Liver (tissue), 8 donors: ENCODE measurements at regions not wholly inside any gene's neighbourhood (a gene's known extent, or its start where the extent isn't known, plus 50 kb on each side); places are given as distances from the start of the nearest gene placed in this dataset.

ENCODE experiments used
- DNase-seq: peaks from one replicate; pipeline ENCODE4 v3.0.0-alpha.2; 2017; ENCODE audit warnings: low spot score
- H3K27ac ChIP-seq, 2 donors: one replicate each; pipeline ENCODE4 v1.7.0; 2013; ENCODE audit warnings: inconsistent platforms in 2 of 2, low read length in 2 of 2, control low read depth in 1 of 2, low read depth in 1 of 2, mild to moderate bottlenecking in 1 of 2
- H3K27me3 ChIP-seq, 4 donors: one replicate each; pipeline versions ENCODE4 v1.6.1 to v1.7.0; 2013; ENCODE audit warnings: low read length in 3 of 4, inconsistent platforms in 1 of 4, mild to moderate bottlenecking in 1 of 4, moderate library complexity in 1 of 4; ENCODE audit not compliant: control insufficient read depth in 4 of 4, insufficient read depth in 4 of 4
- H3K36me3 ChIP-seq, 4 donors: one replicate each; pipeline versions ENCODE4 v1.6.1 to v1.7.0; 2013; ENCODE audit warnings: low read length in 3 of 4, mild to moderate bottlenecking in 3 of 4, low read depth in 1 of 4, moderate library complexity in 1 of 4; ENCODE audit not compliant: control insufficient read depth in 4 of 4, insufficient read depth in 3 of 4
- H3K4me1 ChIP-seq, 4 donors: one replicate each; pipeline versions ENCODE4 v1.6.1 to v1.7.0; 2013; ENCODE audit warnings: low read length in 3 of 4, mild to moderate bottlenecking in 3 of 4, moderate library complexity in 1 of 4; ENCODE audit not compliant: control insufficient read depth in 4 of 4, insufficient read depth in 4 of 4
- H3K4me3 ChIP-seq, 3 donors: one replicate each; pipeline versions ENCODE4 v1.6.1 to v1.7.0; 2013; ENCODE audit warnings: low read length in 3 of 3, control low read depth in 1 of 3, low read depth in 1 of 3, mild to moderate bottlenecking in 1 of 3
- H3K9ac ChIP-seq, 2 donors: one replicate each; pipeline ENCODE4 v1.7.0; 2013; ENCODE audit warnings: low read length in 2 of 2, mild to moderate bottlenecking in 2 of 2, moderate library complexity in 2 of 2, control low read depth in 1 of 2, low read depth in 1 of 2
- H3K9me3 ChIP-seq, 4 donors: one replicate each; pipeline versions ENCODE4 v1.6.1 to v1.7.0; 2013; ENCODE audit warnings: low read length in 3 of 4; ENCODE audit not compliant: control insufficient read depth in 4 of 4
- ATF3 ChIP-seq: IDR thresholded peaks from 2 replicates; pipeline ENCODE4 v1.6.1; 2016; ENCODE audit warnings: antibody characterized with exemption
- CTCF ChIP-seq: fragments of 150-350 bp; IDR thresholded peaks from 2 replicates; pipeline ENCODE4 v1.5.1; 2017; ENCODE audit warnings: improper control_type of control experiment, low read depth, low read length; ENCODE audit not compliant: missing input control
- EGR1 ChIP-seq, 2 donors: IDR thresholded peaks; 2 replicates each; pipeline ENCODE4 v1.6.1; 2016 to 2018; ENCODE audit warnings: antibody characterized with exemption in 2 of 2, low read depth in 2 of 2
- FOXA1 ChIP-seq: IDR thresholded peaks from 2 replicates; pipeline ENCODE4 v1.6.1; 2016; ENCODE audit warnings: antibody characterized with exemption
- FOXA2 ChIP-seq: IDR thresholded peaks from 2 replicates; pipeline ENCODE4 v1.6.1; 2016; ENCODE audit warnings: antibody characterized with exemption
- GABPA ChIP-seq, 2 donors: IDR thresholded peaks in 1 of 2; conservative IDR thresholded peaks in 1 of 2; 2 replicates each; pipeline ENCODE4 v1.6.1; 2016; ENCODE audit warnings: antibody characterized with exemption in 2 of 2, mild to moderate bottlenecking in 1 of 2, moderate library complexity in 1 of 2
- HNF4A ChIP-seq, 2 donors: conservative IDR thresholded peaks; 2 replicates each; pipeline ENCODE4 v1.6.1; 2016; ENCODE audit warnings: antibody characterized with exemption in 2 of 2, mild to moderate bottlenecking in 2 of 2
- HNF4G ChIP-seq: IDR thresholded peaks from 2 replicates; pipeline ENCODE4 v1.6.1; 2016; ENCODE audit warnings: antibody characterized with exemption
- MAX ChIP-seq: IDR thresholded peaks from 2 replicates; pipeline ENCODE4 v1.6.1; 2016; ENCODE audit warnings: antibody characterized with exemption
- RAD21 ChIP-seq, 2 donors: IDR thresholded peaks; 2 replicates each; pipeline ENCODE4 v1.6.1; 2016; ENCODE audit warnings: antibody characterized with exemption in 2 of 2, mild to moderate bottlenecking in 2 of 2
- REST ChIP-seq: IDR thresholded peaks from 2 replicates; pipeline ENCODE4 v1.6.1; 2016; ENCODE audit warnings: antibody characterized with exemption, mild to moderate bottlenecking
- RXRA ChIP-seq, 2 donors: IDR thresholded peaks; 2 replicates each; pipeline ENCODE4 v1.6.1; 2017 to 2018; ENCODE audit warnings: antibody characterized with exemption in 2 of 2, mild to moderate bottlenecking in 1 of 2
- SP1 ChIP-seq: IDR thresholded peaks from 2 replicates; pipeline ENCODE4 v1.6.1; 2018; ENCODE audit warnings: antibody characterized with exemption, mild to moderate bottlenecking
- TAF1 ChIP-seq: conservative IDR thresholded peaks from 2 replicates; pipeline ENCODE4 v1.6.1; 2016; ENCODE audit warnings: antibody characterized with exemption, mild to moderate bottlenecking
- YY1 ChIP-seq: IDR thresholded peaks from 2 replicates; pipeline ENCODE4 v1.6.1; 2016; ENCODE audit warnings: antibody characterized with exemption, mild to moderate bottlenecking
- WGBS: extraction: QIAGEN DNeasy Blood & Tissue Kit; methylation state at CpG from one replicate; pipeline ENCODE4 v1.1.7; 2013; 5-methylcytosine and 5-hydroxymethylcytosine counted together
- donor health status: healthy.
- donor health status: healthy.
- donor health status: healthy.
- donor health status: healthy.
- donor health status: healthy.

GRCh38 chr1:208691012-208691411 is 446.8 kb upstream of the PLXNA2 start:
- 82% methylated on average over 3 of the region's 3 CpGs for WGBS
- H3K36me3 ChIP-seq = no peaks in the 10 kb centered on the region
- no peak for DNase-seq
- H3K4me3 ChIP-seq = no peak overlapping the region
- H3K27ac ChIP-seq = no peak overlapping the region
- H3K9ac ChIP-seq = no peak overlapping the region
- peaks cover 0 to 6% (median 0%) of the 10 kb centered on the region in 4 donors for H3K9me3 ChIP-seq
- no peaks in the 10 kb centered on the region for H3K27me3 ChIP-seq
- no peak for TF ChIP-seq EGR1 (IDR thresholded peaks at IDR 0.05; ENCODE audit: low read depth in 2 of 2)
- TF ChIP-seq FOXA2 = no peak
- TF ChIP-seq RAD21 (IDR thresholded peaks at IDR 0.05) = no peak
- TF ChIP-seq FOXA1 = no peak
- TF ChIP-seq HNF4G = no peak
- no peak for TF ChIP-seq CTCF
- TF ChIP-seq MAX = no peak
- TF ChIP-seq HNF4A (conservative IDR thresholded peaks at IDR 0.05) = no peak
- no peak for TF ChIP-seq REST
- TF ChIP-seq SP1 = no peak
- no peak for TF ChIP-seq RXRA (IDR thresholded peaks at IDR 0.05)
- no peak for TF ChIP-seq ATF3
- no peak for TF ChIP-seq GABPA (IDR thresholded peaks at IDR 0.05 in 1 of 2, conservative IDR thresholded peaks at IDR 0.05 in 1 of 2)
- no peaks in the 10 kb centered on the region for H3K4me1 ChIP-seq

- no peaks in the 10 kb centered on the region for H3K27me3 ChIP-seq
- no peaks in the 10 kb centered on the region for H3K36me3 ChIP-seq
- 76% methylated on average over 4 of the region's 4 CpGs for WGBS
- H3K9ac ChIP-seq = no peak overlapping the region
- H3K4me3 ChIP-seq = no peak overlapping the region
- no peaks in the 10 kb centered on the region for H3K9me3 ChIP-seq
- DNase-seq = no peak
- H3K4me1 ChIP-seq = no peaks in the 10 kb centered on the region
- no peak overlapping the region for H3K27ac ChIP-seq
- TF ChIP-seq GABPA (IDR thresholded peaks at IDR 0.05 in 1 of 2, conservative IDR thresholded peaks at IDR 0.05 in 1 of 2) = no peak
- no peak for TF ChIP-seq YY1
- no peak for TF ChIP-seq TAF1
- no peak for TF ChIP-seq HNF4A (conservative IDR thresholded peaks at IDR 0.05)
- TF ChIP-seq FOXA1 = no peak
- no peak for TF ChIP-seq ATF3
Observed at GRCh38 chr1:208709981-208710380, 465.8 kb upstream of the PLXNA2 start.
